ENCODE measurements at regions not wholly inside any gene's neighbourhood (a gene's known extent, or its start where the extent isn't known, plus 50 kb on each side); places are given as distances from the start of the nearest gene placed in this dataset.

DNA sequence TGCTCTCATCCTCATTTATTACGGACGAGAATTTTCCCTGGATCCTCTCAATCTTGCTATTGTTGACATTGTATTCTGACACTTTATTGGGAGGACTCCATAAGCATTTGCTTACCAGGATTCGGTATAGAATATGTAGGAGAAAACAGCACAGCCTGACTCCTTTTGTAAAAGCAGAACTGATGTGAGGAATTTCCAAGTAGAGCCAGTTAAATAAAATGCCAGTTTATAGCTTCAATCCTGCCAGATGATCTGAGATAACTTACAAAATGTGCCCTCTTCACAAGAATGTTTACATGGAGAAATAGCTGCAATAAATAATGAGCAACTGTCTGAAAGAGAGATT lies 332.9 kb upstream of the PRICKLE1 start:
- Histone ChIP-seq H3K9ac (ENCODE audit: low read depth, low read length, poor library complexity, severe bottlenecking) (no peak overlapping the region), H3K4me3 (ENCODE audit: low read length, poor library complexity, severe bottlenecking) (no peak overlapping the region), H3F3A (ENCODE audit: low read depth) (no peaks in the 10 kb centered on the region), H4K20me1 (ENCODE audit: insufficient read depth, low read length, poor library complexity, severe bottlenecking) (no peaks in the 10 kb centered on the region), H3K4me1 (ENCODE audit: insufficient read depth, low read length, poor library complexity, severe bottlenecking) (no peaks in the 10 kb centered on the region), H3K79me2 (ENCODE audit: insufficient read depth, low read length) (no peaks in the 10 kb centered on the region), H3K9me3 (ENCODE audit: insufficient read depth, low read depth, low read length) (no peaks in the 10 kb centered on the region), H3K9me2 (replicated peaks; ENCODE audit: low read depth, low read length) (no peaks in the 10 kb centered on the region), H3K36me3 (ENCODE audit: insufficient read depth, low read length) (no peaks in the 10 kb centered on the region), H2AFZ (ENCODE audit: low read length) (no peak overlapping the region), H3K27me3 (ENCODE audit: insufficient read depth, low read length, poor library complexity, severe bottlenecking) (no peaks in the 10 kb centered on the region), H3K4me2 (ENCODE audit: low read depth, low read length, poor library complexity, severe bottlenecking) (no peak overlapping the region)
- TF ChIP-seq, protein P1, sequence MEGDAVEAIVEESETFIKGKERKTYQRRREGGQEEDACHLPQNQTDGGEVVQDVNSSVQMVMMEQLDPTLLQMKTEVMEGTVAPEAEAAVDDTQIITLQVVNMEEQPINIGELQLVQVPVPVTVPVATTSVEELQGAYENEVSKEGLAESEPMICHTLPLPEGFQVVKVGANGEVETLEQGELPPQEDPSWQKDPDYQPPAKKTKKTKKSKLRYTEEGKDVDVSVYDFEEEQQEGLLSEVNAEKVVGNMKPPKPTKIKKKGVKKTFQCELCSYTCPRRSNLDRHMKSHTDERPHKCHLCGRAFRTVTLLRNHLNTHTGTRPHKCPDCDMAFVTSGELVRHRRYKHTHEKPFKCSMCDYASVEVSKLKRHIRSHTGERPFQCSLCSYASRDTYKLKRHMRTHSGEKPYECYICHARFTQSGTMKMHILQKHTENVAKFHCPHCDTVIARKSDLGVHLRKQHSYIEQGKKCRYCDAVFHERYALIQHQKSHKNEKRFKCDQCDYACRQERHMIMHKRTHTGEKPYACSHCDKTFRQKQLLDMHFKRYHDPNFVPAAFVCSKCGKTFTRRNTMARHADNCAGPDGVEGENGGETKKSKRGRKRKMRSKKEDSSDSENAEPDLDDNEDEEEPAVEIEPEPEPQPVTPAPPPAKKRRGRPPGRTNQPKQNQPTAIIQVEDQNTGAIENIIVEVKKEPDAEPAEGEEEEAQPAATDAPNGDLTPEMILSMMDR (conservative IDR thresholded peaks at IDR 0.05; ENCODE audit: low read length) = no peak
- TF ChIP-seq EZH2phosphoT487 (IDR thresholded peaks at IDR 0.05; ENCODE audit: borderline replicate concordance) = no peak

DNA sequence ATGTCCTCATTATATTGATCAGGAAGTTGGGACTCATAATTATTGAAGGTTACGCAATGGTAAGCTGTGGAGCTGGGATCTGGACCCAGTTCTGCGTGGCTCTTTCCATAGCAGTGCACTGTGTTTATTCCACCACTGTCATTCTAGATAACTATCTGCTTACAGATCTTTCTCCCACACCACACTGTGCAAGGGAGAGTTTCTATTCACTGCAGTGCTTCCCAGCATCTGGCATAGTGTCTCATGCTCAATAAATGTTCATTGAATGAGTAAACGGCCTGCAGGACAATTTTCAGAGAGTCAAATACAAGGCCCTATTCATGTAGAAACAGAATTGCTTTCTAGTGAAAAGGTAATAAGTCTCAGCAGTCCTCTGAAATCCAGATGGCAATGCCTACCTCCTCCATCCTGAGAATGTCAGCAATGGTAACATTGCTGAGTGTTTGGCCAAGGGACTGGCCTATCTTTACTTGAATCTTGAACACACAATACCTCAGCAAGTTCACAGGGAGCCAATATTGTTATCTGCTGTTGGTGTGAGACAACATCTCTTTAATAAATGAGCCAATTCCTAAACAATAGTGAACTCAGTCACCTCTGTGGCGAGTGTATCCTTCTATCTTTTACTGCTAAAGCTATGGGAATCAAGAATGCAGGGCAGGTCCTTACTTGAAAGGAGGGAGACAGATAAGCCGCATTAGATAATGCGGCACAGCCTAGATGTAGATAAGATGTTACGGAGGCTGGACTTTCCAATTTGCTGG lies 332.4 kb upstream of the PRICKLE1 start:
- TF ChIP-seq EZH2phosphoT487 (IDR thresholded peaks at IDR 0.05; ENCODE audit: borderline replicate concordance) = no peak
- TF ChIP-seq, protein P1 (conservative IDR thresholded peaks at IDR 0.05; ENCODE audit: low read length) = no peak
- Histone ChIP-seq H3K9me3 (ENCODE audit: insufficient read depth, low read depth, low read length) (no peaks in the 10 kb centered on the region), H3F3A (ENCODE audit: low read depth) (no peaks in the 10 kb centered on the region), H3K4me3 (ENCODE audit: low read length, poor library complexity, severe bottlenecking) (no peak overlapping the region), H3K4me1 (ENCODE audit: insufficient read depth, low read length, poor library complexity, severe bottlenecking) (no peaks in the 10 kb centered on the region), H4K20me1 (ENCODE audit: insufficient read depth, low read length, poor library complexity, severe bottlenecking) (no peaks in the 10 kb centered on the region), H2AFZ (ENCODE audit: low read length) (no peak overlapping the region), H3K4me2 (ENCODE audit: low read depth, low read length, poor library complexity, severe bottlenecking) (no peak overlapping the region), H3K79me2 (ENCODE audit: insufficient read depth, low read length) (no peaks in the 10 kb centered on the region), H3K27me3 (ENCODE audit: insufficient read depth, low read length, poor library complexity, severe bottlenecking) (no peaks in the 10 kb centered on the region), H3K36me3 (ENCODE audit: insufficient read depth, low read length) (no peaks in the 10 kb centered on the region), H3K9ac (ENCODE audit: low read depth, low read length, poor library complexity, severe bottlenecking) (no peak overlapping the region), H3K9me2 (replicated peaks; ENCODE audit: low read depth, low read length) (no peaks in the 10 kb centered on the region)

DNA sequence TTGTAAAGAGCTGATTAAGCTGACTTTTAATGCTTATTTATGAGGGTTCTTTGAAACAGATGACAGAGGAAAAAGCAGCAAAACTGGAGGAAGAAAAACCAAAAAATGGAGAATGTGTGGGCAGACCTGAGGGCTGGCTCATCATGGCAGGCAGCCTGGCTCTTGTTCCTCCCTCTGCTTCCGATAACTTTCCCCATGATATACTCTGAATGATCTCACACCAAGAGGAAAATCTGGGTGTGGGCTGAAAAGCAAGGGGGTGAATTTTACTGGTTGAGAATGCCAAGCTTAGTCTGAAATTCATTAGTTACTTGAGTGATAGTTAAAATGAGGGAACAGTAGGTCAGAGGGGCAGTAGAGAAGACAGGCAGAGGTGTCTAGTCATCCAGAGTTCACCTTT lies 330.1 kb upstream of the PRICKLE1 start:
- no peak for TF ChIP-seq EZH2phosphoT487 (IDR thresholded peaks at IDR 0.05; ENCODE audit: borderline replicate concordance)
- TF ChIP-seq, protein P1 (conservative IDR thresholded peaks at IDR 0.05; ENCODE audit: low read length) = no peak
- H2AFZ ChIP-seq (ENCODE audit: low read length) = no peak overlapping the region
- no peaks in the 10 kb centered on the region for H3K4me1 ChIP-seq (ENCODE audit: insufficient read depth, low read length, poor library complexity, severe bottlenecking)
- no peaks in the 10 kb centered on the region for H3K27me3 ChIP-seq (ENCODE audit: insufficient read depth, low read length, poor library complexity, severe bottlenecking)
- no peaks in the 10 kb centered on the region for H4K20me1 ChIP-seq (ENCODE audit: insufficient read depth, low read length, poor library complexity, severe bottlenecking)
- H3K36me3 ChIP-seq (ENCODE audit: insufficient read depth, low read length) = no peaks in the 10 kb centered on the region
- no peak overlapping the region for H3K4me3 ChIP-seq (ENCODE audit: low read length, poor library complexity, severe bottlenecking)
- H3K4me2 ChIP-seq (ENCODE audit: low read depth, low read length, poor library complexity, severe bottlenecking) = no peak overlapping the region
- no peak overlapping the region for H3K9ac ChIP-seq (ENCODE audit: low read depth, low read length, poor library complexity, severe bottlenecking)
- no peaks in the 10 kb centered on the region for H3K79me2 ChIP-seq (ENCODE audit: insufficient read depth, low read length)
- no peaks in the 10 kb centered on the region for H3K9me2 ChIP-seq (replicated peaks; ENCODE audit: low read depth, low read length)
- H3K9me3 ChIP-seq (ENCODE audit: insufficient read depth, low read depth, low read length) = no peaks in the 10 kb centered on the region
- H3F3A ChIP-seq (ENCODE audit: low read depth) = no peaks in the 10 kb centered on the region
